ENCODE measurements at regions not wholly inside any gene's neighbourhood (a gene's known extent, or its start where the extent isn't known, plus 50 kb on each side); places are given as distances from the start of the nearest gene placed in this dataset.
"Not testable (repeated sequence)": the region's sequence is repeated elsewhere in the genome, so short reads cannot be mapped to it uniquely, and the experiment has no call there.

DNA sequence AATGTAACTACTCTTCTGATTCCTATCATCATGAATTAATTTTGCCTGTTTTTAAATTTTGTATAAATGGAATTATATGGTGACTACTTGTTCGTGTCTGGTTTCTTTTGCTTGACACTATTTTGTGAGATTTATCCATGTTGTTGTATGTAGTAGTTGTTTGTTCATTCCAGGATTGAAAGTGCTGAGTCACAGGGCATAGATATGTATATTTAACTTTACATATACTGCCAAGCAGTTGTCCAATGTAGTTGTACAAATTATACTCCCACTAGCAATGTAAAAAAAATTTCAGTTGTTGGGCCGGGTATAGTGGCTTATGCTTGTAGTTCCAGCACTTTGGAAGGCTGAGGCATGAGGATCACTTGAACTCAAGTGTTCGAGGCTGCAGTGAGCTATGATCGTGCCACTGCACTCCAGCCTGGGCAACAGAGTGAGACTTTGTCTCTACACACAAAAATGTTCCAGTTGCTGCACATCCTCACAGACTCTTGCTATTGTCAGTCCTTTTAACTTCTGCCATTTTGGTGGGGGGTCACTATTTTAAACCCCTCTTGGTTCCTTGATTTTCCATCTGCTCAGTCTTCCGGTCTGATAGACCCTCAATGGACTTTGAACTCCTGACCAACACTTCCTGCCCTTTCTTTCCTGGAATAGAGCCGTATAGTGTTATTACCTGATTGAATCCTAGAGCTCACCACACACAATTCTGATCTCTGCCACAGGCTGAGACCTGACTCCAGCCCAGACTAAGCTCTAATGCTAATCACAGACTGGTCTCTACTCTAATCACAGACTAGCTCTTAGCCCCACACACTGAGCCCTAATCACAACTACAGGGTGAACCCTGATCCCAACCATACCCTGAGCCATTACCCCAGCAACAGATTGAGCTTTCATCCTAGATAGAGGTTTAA lies 69.3 kb upstream of the MELK start:
- DNase-seq = no peak
- Histone ChIP-seq H3K9me3 (ENCODE audit: low read length) (no peaks in the 10 kb centered on the region), H3K79me2 (ENCODE audit: low read length) (no peaks in the 10 kb centered on the region), H3K27ac (ENCODE audit: low read length) (no peak overlapping the region), H3K4me2 (ENCODE audit: low read length) (no peak overlapping the region), H4K20me1 (ENCODE audit: low read length) (no peaks in the 10 kb centered on the region), H3K9me2 (replicated peaks; ENCODE audit: low read length) (no peaks in the 10 kb centered on the region), H2AFZ (ENCODE audit: low read length) (no peak overlapping the region), H3K4me1 (ENCODE audit: insufficient read depth, low read length) (no peaks in the 10 kb centered on the region), H3K36me3 (ENCODE audit: low read depth, low read length) (no peaks in the 10 kb centered on the region), H3K9ac (ENCODE audit: low read length) (no peak overlapping the region), H3K27me3 (ENCODE audit: low read length) (no peaks in the 10 kb centered on the region), H3K4me3 (ENCODE audit: low read length) (no peak overlapping the region), H3F3A (ENCODE audit: low read length, unreplicated experiment) (no peaks in the 10 kb centered on the region)
- no peak for TF ChIP-seq EZH2phosphoT487 (IDR thresholded peaks at IDR 0.05; ENCODE audit: borderline replicate concordance, low read length)
- TF ChIP-seq, protein P1, sequence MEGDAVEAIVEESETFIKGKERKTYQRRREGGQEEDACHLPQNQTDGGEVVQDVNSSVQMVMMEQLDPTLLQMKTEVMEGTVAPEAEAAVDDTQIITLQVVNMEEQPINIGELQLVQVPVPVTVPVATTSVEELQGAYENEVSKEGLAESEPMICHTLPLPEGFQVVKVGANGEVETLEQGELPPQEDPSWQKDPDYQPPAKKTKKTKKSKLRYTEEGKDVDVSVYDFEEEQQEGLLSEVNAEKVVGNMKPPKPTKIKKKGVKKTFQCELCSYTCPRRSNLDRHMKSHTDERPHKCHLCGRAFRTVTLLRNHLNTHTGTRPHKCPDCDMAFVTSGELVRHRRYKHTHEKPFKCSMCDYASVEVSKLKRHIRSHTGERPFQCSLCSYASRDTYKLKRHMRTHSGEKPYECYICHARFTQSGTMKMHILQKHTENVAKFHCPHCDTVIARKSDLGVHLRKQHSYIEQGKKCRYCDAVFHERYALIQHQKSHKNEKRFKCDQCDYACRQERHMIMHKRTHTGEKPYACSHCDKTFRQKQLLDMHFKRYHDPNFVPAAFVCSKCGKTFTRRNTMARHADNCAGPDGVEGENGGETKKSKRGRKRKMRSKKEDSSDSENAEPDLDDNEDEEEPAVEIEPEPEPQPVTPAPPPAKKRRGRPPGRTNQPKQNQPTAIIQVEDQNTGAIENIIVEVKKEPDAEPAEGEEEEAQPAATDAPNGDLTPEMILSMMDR (conservative IDR thresholded peaks at IDR 0.05; ENCODE audit: low read depth, low read length) = no peak
- TF ChIP-seq EZH2 (IDR thresholded peaks at IDR 0.05; ENCODE audit: low read length, unreplicated experiment) = no peak
- no TSS peak for BruUV-seq (replicated peaks)
- ATAC-seq = no peak
- POLR2A ChIA-PET (ENCODE audit: unreplicated experiment) = interaction anchor here (0.7 kb wide), 2 partner anchors 246 to 1282 kb away, joined by 4 to 14 read pairs; no protein-coding TSS in a partner anchor
- CTCF ChIA-PET = no interaction called here
- intact Hi-C loops (cut with micrococcal nuclease) = no loop called here

DNA sequence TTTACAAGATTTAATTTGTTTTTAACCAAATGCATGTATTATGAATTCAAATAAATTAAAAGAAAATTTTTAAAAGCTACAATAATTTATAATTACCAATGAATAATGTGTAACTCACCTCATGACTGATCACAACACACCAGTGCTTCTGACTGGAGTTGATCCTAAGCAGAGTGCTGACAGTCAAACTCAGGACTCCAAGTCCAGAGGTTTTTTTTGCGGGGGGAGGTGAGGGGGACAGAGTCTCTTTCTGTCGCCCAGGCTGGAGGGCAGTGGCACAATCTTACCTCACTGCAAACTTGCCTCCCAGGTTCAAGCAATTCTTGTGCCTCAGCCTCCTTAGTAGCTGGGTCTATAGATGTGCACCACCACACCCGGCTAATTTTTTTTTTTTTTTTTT lies 71.0 kb upstream of the MELK start:
- intact Hi-C loops (cut with micrococcal nuclease) = no loop called here
- Histone ChIP-seq H3K79me2 (ENCODE audit: low read length) (no peaks in the 10 kb centered on the region), H3K27ac (ENCODE audit: low read length) (no peak overlapping the region), H4K20me1 (ENCODE audit: low read length) (no peaks in the 10 kb centered on the region), H3K9me2 (replicated peaks; ENCODE audit: low read length) (no peaks in the 10 kb centered on the region), H3K9ac (ENCODE audit: low read length) (no peak overlapping the region), H3K36me3 (ENCODE audit: low read depth, low read length) (no peaks in the 10 kb centered on the region), H2AFZ (ENCODE audit: low read length) (no peak overlapping the region), H3K9me3 (ENCODE audit: low read length) (no peaks in the 10 kb centered on the region), H3K4me1 (ENCODE audit: insufficient read depth, low read length) (no peaks in the 10 kb centered on the region), H3K4me3 (ENCODE audit: low read length) (no peak overlapping the region), H3F3A (ENCODE audit: low read length, unreplicated experiment) (no peaks in the 10 kb centered on the region), H3K4me2 (ENCODE audit: low read length) (no peak overlapping the region), H3K27me3 (ENCODE audit: low read length) (no peaks in the 10 kb centered on the region)
- no TSS peak for BruUV-seq (replicated peaks)
- POLR2A ChIA-PET (ENCODE audit: unreplicated experiment) = no interaction called here
- CTCF ChIA-PET = no interaction called here
- ATAC-seq (no peak), DNase-seq (no peak)
- TF ChIP-seq EZH2 (IDR thresholded peaks at IDR 0.05; ENCODE audit: low read length, unreplicated experiment) (no peak), EZH2phosphoT487 (IDR thresholded peaks at IDR 0.05; ENCODE audit: borderline replicate concordance, low read length) (no peak)
- TF ChIP-seq, protein P1 (conservative IDR thresholded peaks at IDR 0.05; ENCODE audit: low read depth, low read length) = no peak

DNA sequence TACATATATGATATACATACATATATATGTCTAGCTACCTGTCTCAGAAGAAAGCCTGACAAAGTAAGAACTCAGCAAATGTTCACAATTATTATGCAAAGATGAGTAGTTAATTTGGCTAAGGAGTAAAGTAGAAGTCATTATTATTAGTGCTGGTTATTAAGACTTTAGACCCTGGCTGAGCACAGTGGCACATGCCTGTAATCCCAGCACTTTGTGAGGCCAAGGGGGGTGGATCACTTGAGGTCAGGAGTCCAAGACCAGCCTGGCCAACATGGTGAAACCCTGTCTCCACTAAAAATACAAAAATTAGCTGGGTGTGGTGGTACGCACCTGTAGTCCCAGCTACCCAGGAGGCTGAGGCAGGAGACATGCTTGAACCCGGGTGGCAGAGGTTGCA lies 71.8 kb upstream of the MELK start:
- ATAC-seq; H3K4me2 ChIP-seq (ENCODE audit: low read length); H3F3A ChIP-seq (ENCODE audit: low read length, unreplicated experiment); H2AFZ ChIP-seq (ENCODE audit: low read length); H3K9me3 ChIP-seq (ENCODE audit: low read length); H3K4me1 ChIP-seq (ENCODE audit: insufficient read depth, low read length); DNase-seq; H3K36me3 ChIP-seq (ENCODE audit: low read depth, low read length); BruUV-seq (replicated peaks); H3K9me2 ChIP-seq (replicated peaks; ENCODE audit: low read length); H3K4me3 ChIP-seq (ENCODE audit: low read length); H3K27ac ChIP-seq (ENCODE audit: low read length); H3K9ac ChIP-seq (ENCODE audit: low read length); CTCF ChIA-PET; intact Hi-C loops (cut with micrococcal nuclease); H4K20me1 ChIP-seq (ENCODE audit: low read length); H3K79me2 ChIP-seq (ENCODE audit: low read length); H3K27me3 ChIP-seq (ENCODE audit: low read length); POLR2A ChIA-PET (ENCODE audit: unreplicated experiment): not testable (repeated sequence)
